Fibroblast of lung (primary cell): ENCODE measurements at regions not wholly inside any gene's neighbourhood (a gene's known extent, or its start where the extent isn't known, plus 50 kb on each side); places are given as distances from the start of the nearest gene placed in this dataset.
"Not testable (repeated sequence)": the region's sequence is repeated elsewhere in the genome, so short reads cannot be mapped to it uniquely, and the experiment has no call there.

Experiments used
- DNase-seq, 2 donors: peaks; one replicate each; pipeline versions ENCODE4 v3.0.0 to v3.0.0-alpha.2; 2010; ENCODE audit warnings: low read depth in 2 of 2
- H2AFZ ChIP-seq: 2 replicates; pipeline ENCODE4 v1.5.1; 2012; ENCODE audit warnings: low read length, control low read depth, inconsistent platforms
- H3K27ac ChIP-seq: 2 replicates; pipeline ENCODE4 v1.5.1; 2011; ENCODE audit warnings: low read length, control low read depth; ENCODE audit not compliant: insufficient read depth
- H3K27me3 ChIP-seq: 2 replicates; pipeline ENCODE4 v1.5.1; 2011; ENCODE audit warnings: mild to moderate bottlenecking, low read length; ENCODE audit not compliant: control insufficient read depth, insufficient read depth
- H3K36me3 ChIP-seq: 2 replicates; pipeline ENCODE4 v1.5.1; 2011; ENCODE audit warnings: low read length; ENCODE audit not compliant: control insufficient read depth, insufficient read depth
- H3K4me1 ChIP-seq: 2 replicates; pipeline ENCODE4 v1.5.1; 2011; ENCODE audit warnings: low read length; ENCODE audit not compliant: control insufficient read depth, insufficient read depth; ENCODE audit errors: extremely low read depth
- H3K4me2 ChIP-seq: 2 replicates; pipeline ENCODE4 v1.5.1; 2011; ENCODE audit warnings: low read length, control low read depth; ENCODE audit not compliant: insufficient read depth; ENCODE audit errors: extremely low read depth
- H3K4me3 ChIP-seq, 4 experiments: fragments of 200-600 bp in 1 of 4; sonication (generic) in 1 of 4; replicated peaks in 1 of 4; 2 replicates each; pipeline ENCODE4 v1.5.1; 2011 to 2016; ENCODE audit warnings: low read length in 4 of 4, low read depth in 3 of 4, mild to moderate bottlenecking in 3 of 4, control low read depth in 2 of 4, inconsistent platforms in 1 of 4, mixed read lengths in 1 of 4; ENCODE audit not compliant: insufficient read depth in 1 of 4; ENCODE audit errors: control extremely low read depth in 1 of 4
- H3K79me2 ChIP-seq: 2 replicates; pipeline ENCODE4 v1.5.1; 2012; ENCODE audit warnings: mild to moderate bottlenecking, low read length, inconsistent platforms; ENCODE audit not compliant: control insufficient read depth, insufficient read depth
- H3K9ac ChIP-seq: 2 replicates; pipeline ENCODE4 v1.5.1; 2011; ENCODE audit warnings: mild to moderate bottlenecking, low read length, control low read depth; ENCODE audit not compliant: insufficient read depth
- H3K9me3 ChIP-seq: 2 replicates; pipeline ENCODE4 v1.5.1; 2012; ENCODE audit warnings: low read depth, low read length; ENCODE audit not compliant: control insufficient read depth, insufficient read depth
- H4K20me1 ChIP-seq: 2 replicates; pipeline ENCODE4 v1.5.1; 2011; ENCODE audit warnings: low read length; ENCODE audit not compliant: control insufficient read depth, insufficient read depth; ENCODE audit errors: extremely low read depth
- CTCF ChIP-seq, 2 donors: IDR thresholded peaks in 1 of 2; conservative IDR thresholded peaks in 1 of 2; 1 replicate in 1 of 2; 2 replicates in 1 of 2; pipeline ENCODE4 v1.5.1; 2011 to 2012; ENCODE audit warnings: low read length in 2 of 2, control low read depth in 1 of 2, inconsistent platforms in 1 of 2, low read depth in 1 of 2, mild to moderate bottlenecking in 1 of 2
- EZH2 ChIP-seq: IDR thresholded peaks from 2 replicates; pipeline ENCODE4 v1.5.1; 2012; ENCODE audit warnings: low read length, control low read depth, mild to moderate bottlenecking; ENCODE audit errors: missing control alignments

DNA sequence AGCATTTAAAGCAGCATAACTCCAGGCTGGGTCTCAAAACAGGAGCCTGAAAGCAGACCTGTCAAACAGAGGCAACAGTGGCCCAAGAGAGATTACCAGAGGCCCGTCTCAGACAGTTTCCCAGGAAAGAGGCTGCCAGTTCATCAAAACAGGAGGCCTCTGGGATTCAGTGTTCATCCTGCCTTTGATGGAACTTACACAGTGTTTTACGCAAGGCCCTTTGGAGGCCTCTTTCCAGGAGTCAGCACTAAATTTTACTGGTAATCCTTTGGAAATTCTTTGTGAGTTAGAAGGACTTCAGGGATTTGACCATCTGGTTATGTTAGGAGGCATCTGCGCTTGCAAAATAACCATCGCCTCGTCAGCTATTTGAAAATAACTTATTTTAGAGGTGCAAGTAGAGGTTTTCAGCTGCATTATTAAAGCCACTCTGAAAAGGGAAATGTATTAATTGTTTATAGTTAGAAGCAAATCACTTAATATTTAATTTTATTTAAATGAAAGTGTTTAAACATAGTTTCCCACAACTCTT lies 501.2 kb upstream of the COBL start:
- H3K36me3 ChIP-seq: no peaks in the 10 kb centered on the region
- no peaks in the 10 kb centered on the region for H4K20me1 ChIP-seq
- no peak for TF ChIP-seq CTCF (conservative IDR thresholded peaks at IDR 0.05 in 1 of 2, IDR thresholded peaks at IDR 0.05 in 1 of 2; ENCODE audit: low read depth in 1 of 2, low read length in 2 of 2)
- TF ChIP-seq EZH2: no peak
- no peaks in the 10 kb centered on the region for H3K9me3 ChIP-seq
- H3K4me1 ChIP-seq: no peaks in the 10 kb centered on the region
- no peaks in the 10 kb centered on the region for H3K79me2 ChIP-seq
- no peak for DNase-seq
- H3K4me2 ChIP-seq: no peak overlapping the region
- no peaks in the 10 kb centered on the region for H3K27me3 ChIP-seq
- no peak overlapping the region for H3K9ac ChIP-seq
- no peak overlapping the region for H2AFZ ChIP-seq
- no peak overlapping the region for H3K27ac ChIP-seq
- H3K4me3 ChIP-seq: no peak overlapping the region

- H2AFZ ChIP-seq, H3K79me2 ChIP-seq, H3K9ac ChIP-seq, H3K4me1 ChIP-seq, H3K4me2 ChIP-seq, H3K9me3 ChIP-seq, H3K4me3 ChIP-seq, H3K27ac ChIP-seq, H4K20me1 ChIP-seq, H3K27me3 ChIP-seq, H3K36me3 ChIP-seq, DNase-seq: not testable (repeated sequence)
These were observed 489.3 kb upstream of the COBL start for GRCh38 chr7:51805783-51806431.

DNA sequence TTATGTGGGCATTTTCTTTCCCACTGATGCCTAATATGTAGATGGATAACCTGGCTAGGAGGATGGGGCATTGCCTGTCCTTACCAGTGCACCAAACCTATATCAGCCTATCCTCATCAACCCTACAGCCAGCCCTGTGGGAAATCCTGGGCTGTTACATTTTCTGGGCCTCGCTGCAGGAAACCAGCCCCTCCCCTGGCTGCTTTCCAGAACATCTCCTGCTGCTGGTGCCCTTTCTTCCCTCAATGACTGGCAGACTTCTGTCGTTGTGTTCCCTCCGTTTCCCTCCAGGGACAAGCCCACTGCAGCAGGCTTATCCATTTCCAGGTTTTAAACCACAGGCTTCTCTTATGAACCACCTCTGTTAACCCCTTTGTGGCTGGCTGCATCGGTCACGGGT lies 486.1 kb upstream of the COBL start:
- TF ChIP-seq CTCF (conservative IDR thresholded peaks at IDR 0.05 in 1 of 2, IDR thresholded peaks at IDR 0.05 in 1 of 2; ENCODE audit: low read depth in 1 of 2, low read length in 2 of 2) (no peak), EZH2 (no peak)
- no peak overlapping the region for H3K4me2 ChIP-seq

More for the DNA sequence above, 486.1 kb upstream of the COBL start:
- Histone ChIP-seq H3K36me3 (no peaks in the 10 kb centered on the region), H3K4me3 (no peak overlapping the region), H3K27me3 (no peaks in the 10 kb centered on the region), H4K20me1 (no peaks in the 10 kb centered on the region), H3K79me2 (no peaks in the 10 kb centered on the region), H2AFZ (no peak overlapping the region), H3K9me3 (no peaks in the 10 kb centered on the region), H3K9ac (no peak overlapping the region), H3K4me1 (no peaks in the 10 kb centered on the region), H3K27ac (no peak overlapping the region)
- DNase-seq: no peak
